GM23248 (cell line): ENCODE measurements at regions not wholly inside any gene's neighbourhood (a gene's known extent, or its start where the extent isn't known, plus 50 kb on each side); places are given as distances from the start of the nearest gene placed in this dataset.

Source experiments
- EZH2 ChIP-seq: fragments of 200-600 bp; sonication (generic); IDR thresholded peaks from 2 replicates; pipeline ENCODE4 v1.6.1; 2018; ENCODE audit warnings: antibody characterized with exemption, mild to moderate bottlenecking; ENCODE audit not compliant: insufficient read depth, poor library complexity, severe bottlenecking
- EZH2phosphoT487 ChIP-seq: fragments of 200-600 bp; sonication (generic); IDR thresholded peaks from 2 replicates; pipeline ENCODE4 v1.6.1; 2018; ENCODE audit warnings: antibody characterized with exemption, moderate library complexity, mild to moderate bottlenecking, low read depth; ENCODE audit not compliant: insufficient read depth

DNA sequence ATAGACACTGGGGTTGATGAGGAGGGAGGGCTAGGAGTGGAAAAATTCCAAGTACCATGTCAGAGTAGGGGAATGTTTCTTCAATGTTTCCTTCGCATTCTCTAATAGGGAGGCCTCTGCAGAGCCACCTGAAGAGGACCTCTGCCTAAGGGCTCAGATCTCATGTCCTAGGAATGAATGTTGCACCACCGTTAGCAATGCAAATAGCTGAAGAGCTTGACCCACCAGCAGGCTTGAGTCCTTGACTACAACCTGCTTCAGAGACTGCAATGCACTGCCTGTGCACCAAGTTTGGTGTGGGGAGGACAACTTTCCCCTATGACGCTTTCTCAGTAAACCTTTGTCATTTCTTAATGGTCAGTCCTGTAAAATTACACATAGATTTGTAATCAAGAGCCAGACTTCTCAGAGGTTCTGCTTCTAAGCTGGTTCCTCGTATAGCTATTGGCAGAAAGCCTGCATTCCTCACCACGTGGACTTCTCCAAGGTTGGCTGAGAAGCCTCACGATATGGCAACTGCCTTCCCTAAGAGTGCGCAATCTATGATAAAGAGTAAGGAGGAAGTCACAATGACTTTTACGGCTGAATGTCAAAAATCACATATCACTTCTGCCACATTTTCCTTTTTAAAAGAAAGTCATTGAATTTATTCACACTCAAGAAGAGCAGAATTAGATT, 600.7 kb upstream of the PTGER4 start:
- no peak for TF ChIP-seq EZH2
- no peak for TF ChIP-seq EZH2phosphoT487
